AG04450 (cell line): ENCODE measurements at regions not wholly inside any gene's neighbourhood (a gene's known extent, or its start where the extent isn't known, plus 50 kb on each side); places are given as distances from the start of the nearest gene placed in this dataset.

ENCODE experiments used
- CTCF ChIA-PET: fragments of 300-600, 350-600 bp; formaldehyde crosslinking; extraction: SDS; loops from one replicate; lab custom pipeline; 2022; ENCODE audit warnings: antibody characterized with exemption, inconsistent platforms; lab: Charles Lee
- POLR2A ChIA-PET: fragments of 350-600 bp; formaldehyde crosslinking; extraction: SDS; loops from one replicate; lab custom pipeline; 2021; ENCODE audit warnings: antibody characterized with exemption, inconsistent platforms; lab: Yijun Ruan, JAX
- DNase-seq: peaks from one replicate; pipeline ENCODE4 v3.0.0-alpha.2; 2011; ENCODE audit warnings: low read depth, low spot score
- H3K27ac ChIP-seq: one replicate; pipeline ENCODE4 v1.5.1; 2012; ENCODE audit warnings: low read depth, low read length, control low read depth
- H3K27me3 ChIP-seq: one replicate; pipeline ENCODE4 v1.6.0; 2012; ENCODE audit warnings: low read length; ENCODE audit not compliant: control insufficient read depth, insufficient read depth
- H3K4me3 ChIP-seq: 2 replicates; pipeline ENCODE4 v1.5.1; 2011; ENCODE audit warnings: mild to moderate bottlenecking, low read depth, low read length, control low read depth
- H3K9me3 ChIP-seq: 2 replicates; pipeline ENCODE4 v1.5.1; 2012; ENCODE audit warnings: low read length; ENCODE audit not compliant: control insufficient read depth, insufficient read depth
- TF ChIP-seq, protein P1 (sequence below): IDR thresholded peaks from 2 replicates; pipeline ENCODE4 v1.5.1; 2011; ENCODE audit warnings: low read depth, low read length, control low read depth, inconsistent platforms

DNA sequence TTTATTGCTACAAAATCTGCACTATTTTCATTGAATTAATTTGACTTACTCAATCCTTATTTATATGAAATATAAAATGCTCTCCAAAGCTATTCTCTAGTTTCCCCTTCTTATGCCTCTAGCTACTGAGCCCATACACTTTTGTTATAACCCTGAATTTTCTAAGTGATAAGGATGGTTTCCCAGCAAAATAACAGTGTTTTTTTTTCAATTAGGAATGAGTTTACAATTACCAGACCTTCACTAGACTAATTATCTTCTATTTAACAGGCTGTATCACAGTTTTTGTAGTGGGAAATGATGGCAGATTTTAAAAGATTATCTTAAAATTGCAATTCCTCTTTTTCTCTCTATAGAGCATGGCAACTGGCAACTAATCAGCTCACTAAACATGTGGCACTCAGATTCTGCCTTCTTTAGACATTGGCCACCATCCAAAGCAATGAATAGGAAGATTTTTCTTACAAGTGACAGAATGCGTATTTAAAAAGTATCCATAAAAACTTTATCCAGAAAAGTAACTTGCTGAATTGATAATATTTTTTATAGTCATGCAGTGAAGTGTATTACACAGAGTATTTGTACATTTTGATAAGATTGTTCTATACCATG lies 585.7 kb upstream of the ZNF608 start:
- ChIA-PET POLR2A (no interaction called here), CTCF (no interaction called here)
- no peak overlapping the region for H3K4me3 ChIP-seq
- no peak overlapping the region for H3K27ac ChIP-seq
- H3K27me3 ChIP-seq = no peaks in the 10 kb centered on the region
- no peaks in the 10 kb centered on the region for H3K9me3 ChIP-seq
- DNase-seq = no peak
- TF ChIP-seq, protein P1, sequence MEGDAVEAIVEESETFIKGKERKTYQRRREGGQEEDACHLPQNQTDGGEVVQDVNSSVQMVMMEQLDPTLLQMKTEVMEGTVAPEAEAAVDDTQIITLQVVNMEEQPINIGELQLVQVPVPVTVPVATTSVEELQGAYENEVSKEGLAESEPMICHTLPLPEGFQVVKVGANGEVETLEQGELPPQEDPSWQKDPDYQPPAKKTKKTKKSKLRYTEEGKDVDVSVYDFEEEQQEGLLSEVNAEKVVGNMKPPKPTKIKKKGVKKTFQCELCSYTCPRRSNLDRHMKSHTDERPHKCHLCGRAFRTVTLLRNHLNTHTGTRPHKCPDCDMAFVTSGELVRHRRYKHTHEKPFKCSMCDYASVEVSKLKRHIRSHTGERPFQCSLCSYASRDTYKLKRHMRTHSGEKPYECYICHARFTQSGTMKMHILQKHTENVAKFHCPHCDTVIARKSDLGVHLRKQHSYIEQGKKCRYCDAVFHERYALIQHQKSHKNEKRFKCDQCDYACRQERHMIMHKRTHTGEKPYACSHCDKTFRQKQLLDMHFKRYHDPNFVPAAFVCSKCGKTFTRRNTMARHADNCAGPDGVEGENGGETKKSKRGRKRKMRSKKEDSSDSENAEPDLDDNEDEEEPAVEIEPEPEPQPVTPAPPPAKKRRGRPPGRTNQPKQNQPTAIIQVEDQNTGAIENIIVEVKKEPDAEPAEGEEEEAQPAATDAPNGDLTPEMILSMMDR = no peak

DNA sequence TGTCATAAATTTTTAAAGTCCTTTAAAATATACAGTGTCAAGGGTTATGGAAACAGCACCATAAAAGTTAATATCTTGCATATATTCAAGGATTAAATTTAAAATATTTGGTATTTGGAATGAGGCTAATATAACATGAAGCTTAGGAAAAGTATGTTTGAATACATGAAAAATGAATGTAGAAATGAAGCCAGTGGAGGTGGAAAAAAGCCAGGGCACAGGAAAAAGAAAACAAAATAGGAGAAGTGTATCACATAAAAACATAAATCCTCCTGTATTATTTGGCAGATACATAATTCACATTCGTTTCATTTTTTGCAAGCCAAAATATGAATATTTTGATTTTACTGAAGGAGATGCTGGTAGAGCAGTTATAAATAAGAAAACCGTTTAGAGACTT lies 587.0 kb upstream of the ZNF608 start:
- TF ChIP-seq, protein P1 = no peak
- ChIA-PET POLR2A (no interaction called here), CTCF (no interaction called here)
- H3K9me3 ChIP-seq = no peaks in the 10 kb centered on the region
- DNase-seq = no peak
- no peak overlapping the region for H3K4me3 ChIP-seq
- H3K27me3 ChIP-seq = no peaks in the 10 kb centered on the region
- H3K27ac ChIP-seq = no peak overlapping the region

DNA sequence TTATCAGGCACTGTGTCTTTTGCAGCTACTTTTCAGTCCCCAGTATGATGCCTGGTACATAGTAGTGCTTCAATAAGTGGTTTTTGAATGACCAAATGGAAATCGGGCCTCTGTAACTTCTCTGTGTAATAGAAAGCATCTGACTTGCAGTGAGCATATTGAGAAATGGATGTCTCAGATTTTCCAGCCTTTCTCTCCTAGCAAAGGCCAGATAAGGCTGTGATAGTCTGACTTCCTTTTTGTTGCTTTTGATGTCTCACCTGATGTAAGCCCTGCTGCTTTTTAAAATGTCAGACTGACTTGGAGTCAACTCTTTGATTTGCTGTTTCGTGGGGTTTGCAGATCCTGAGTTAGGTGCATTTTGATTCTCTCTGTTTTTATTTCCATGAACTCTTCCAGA lies 590.0 kb upstream of the ZNF608 start:
- no peaks in the 10 kb centered on the region for H3K27me3 ChIP-seq
- TF ChIP-seq, protein P1 = no peak
- H3K4me3 ChIP-seq = no peak overlapping the region
- H3K27ac ChIP-seq = no peak overlapping the region
- no peak for DNase-seq
- POLR2A ChIA-PET = no interaction called here
- CTCF ChIA-PET = no interaction called here
- H3K9me3 ChIP-seq = no peaks in the 10 kb centered on the region

DNA sequence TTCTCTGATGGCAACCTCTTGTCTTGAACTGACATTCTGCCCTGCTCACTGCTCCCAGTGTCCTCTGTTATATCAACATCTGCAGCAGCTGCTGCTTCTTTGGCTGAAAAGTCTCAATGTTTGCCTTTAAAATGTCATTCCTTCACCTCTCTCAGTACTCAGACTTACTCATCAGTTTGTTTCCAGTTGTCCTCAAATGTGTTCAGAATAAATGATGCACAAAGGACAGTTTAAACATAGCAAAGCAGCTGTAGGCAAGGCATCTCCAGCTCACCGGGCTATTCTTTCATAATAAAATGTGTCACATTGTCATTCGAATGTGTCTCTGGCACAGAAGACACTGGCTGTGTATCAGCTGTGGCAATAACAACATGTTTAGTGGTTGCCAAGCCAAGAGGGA lies 590.9 kb upstream of the ZNF608 start:
- Histone ChIP-seq H3K4me3 (no peak overlapping the region), H3K27ac (no peak overlapping the region), H3K9me3 (no peaks in the 10 kb centered on the region), H3K27me3 (no peaks in the 10 kb centered on the region)
- POLR2A ChIA-PET = no interaction called here
- DNase-seq = no peak
- CTCF ChIA-PET = no interaction called here
- TF ChIP-seq, protein P1 = no peak

DNA sequence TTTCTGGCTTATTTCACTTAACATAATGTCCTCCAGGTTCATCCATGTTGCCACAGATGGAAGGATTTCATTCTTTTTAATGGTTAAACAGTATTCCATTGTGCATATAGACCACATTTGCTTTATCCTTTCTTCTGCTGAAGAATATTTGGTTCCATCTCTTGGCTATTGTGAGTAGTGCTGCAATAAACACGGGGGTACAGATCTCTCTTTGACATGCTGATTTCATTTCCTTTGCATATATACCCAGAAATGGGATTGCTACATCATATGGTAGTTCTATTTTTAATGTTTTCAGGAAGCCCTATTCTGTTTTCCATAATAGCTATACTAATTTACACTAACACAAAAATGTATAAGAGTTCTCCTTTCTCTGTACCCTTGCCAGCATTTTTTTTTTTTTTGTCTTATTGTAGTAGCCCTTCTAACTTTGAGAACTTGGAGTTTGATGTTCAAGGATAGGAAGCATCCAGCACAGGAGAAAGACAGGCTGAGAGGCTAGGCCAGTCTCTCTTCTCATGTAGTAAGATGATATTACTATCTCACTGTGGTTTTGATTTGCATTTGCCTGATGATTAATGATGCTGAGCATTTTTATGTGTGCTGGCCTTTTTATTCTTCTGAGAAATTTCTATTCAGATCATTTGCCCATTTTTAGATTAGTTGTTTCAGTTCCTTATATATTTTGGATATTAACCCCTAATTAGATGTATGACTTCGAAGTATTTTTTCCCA lies 592.2 kb upstream of the ZNF608 start:
- Histone ChIP-seq H3K27me3 (no peaks in the 10 kb centered on the region), H3K9me3 (no peaks in the 10 kb centered on the region), H3K4me3 (no peak overlapping the region), H3K27ac (no peak overlapping the region)
- ChIA-PET POLR2A (no interaction called here), CTCF (interaction anchor here (0.6 kb wide), 1 partner anchor 16 kb away, joined by 15 read pairs; no protein-coding TSS in a partner anchor)
- TF ChIP-seq, protein P1 = no peak
- no peak for DNase-seq
